HCT116 (cell line): ENCODE measurements at regions not wholly inside any gene's neighbourhood (a gene's known extent, or its start where the extent isn't known, plus 50 kb on each side); places are given as distances from the start of the nearest gene placed in this dataset.

Experiments
- ATAC-seq: fragments of 200-7000 bp; cut with Tn5 transposase; 2 replicates; pipeline ENCODE4 v1.9.1; 2020; ENCODE audit warnings: mild to moderate bottlenecking, moderate library complexity
- BruUV-seq: library from RNA; stranded (reverse); fragments of 400-500 nt; replicated peaks from 2 replicates; lab custom pipeline; 2021; lab: Mats Ljungman, UMichigan
- CTCF ChIA-PET: fragments of 300-600 bp; sonication (Branson Sonifier 250); formaldehyde crosslinking; loops from one replicate; lab custom pipeline; 2021; ENCODE audit warnings: antibody characterized with exemption; lab: Charles Lee
- POLR2A ChIA-PET: fragments of 300-600, 350-600 bp; sonication (Branson Sonifier 250); formaldehyde crosslinking; loops from one replicate; lab custom pipeline; 2021; ENCODE audit warnings: antibody characterized with exemption; lab: Charles Lee
- RAD21 ChIA-PET, 2 experiments: fragments of 300-600 bp; sonication (Branson Sonifier 250); formaldehyde crosslinking; loops; one replicate each; lab custom pipeline; 2023; ENCODE audit warnings: low total read pairs in 2 of 2; ENCODE audit not compliant: uncharacterized antibody in 2 of 2, unreplicated experiment in 2 of 2, low non-redundant PET in 1 of 2; lab: Charles Lee
- DNase-seq: peaks from one replicate; pipeline ENCODE4 v3.0.0-alpha.2; 2010; ENCODE audit warnings: low read depth, low spot score
- H2AFZ ChIP-seq: fragments of 200-600 bp; shearing (Covaris generic), sonication (generic); 2 replicates; pipeline ENCODE4 v1.6.1; 2017; ENCODE audit warnings: low read depth, mixed run types, mixed read lengths, antibody characterized with exemption, low read length; ENCODE audit not compliant: poor library complexity, severe bottlenecking
- H3K27ac ChIP-seq: 2 replicates; pipeline ENCODE4 v1.5.1; 2012; ENCODE audit warnings: low read depth, low read length
- H3K27me3 ChIP-seq: fragments of 200-600 bp; sonication (generic); 2 replicates; pipeline ENCODE4 v1.6.1; 2016; ENCODE audit warnings: mixed run types, low read length, mixed read lengths; ENCODE audit not compliant: insufficient read depth
- H3K36me3 ChIP-seq, 2 experiments: fragments of 200-500 bp in 1 of 2; fragments of 200-600 bp in 1 of 2; sonication (Bioruptor generic) in 1 of 2; sonication (generic) in 1 of 2; 2 replicates each; pipeline versions ENCODE4 v1.5.1 to v1.6.1; 2014 to 2016; ENCODE audit warnings: low read length in 2 of 2, inconsistent platforms in 1 of 2, mixed read lengths in 1 of 2, mixed run types in 1 of 2; ENCODE audit not compliant: insufficient read depth in 2 of 2, control insufficient read depth in 1 of 2
- H3K4me1 ChIP-seq, 2 experiments: fragments of 200-600 bp in 1 of 2; sonication (generic) in 1 of 2; 2 replicates each; pipeline versions ENCODE4 v1.5.1 to v1.6.1; 2012 to 2017; ENCODE audit warnings: low read length in 2 of 2, inconsistent platforms in 1 of 2, mild to moderate bottlenecking in 1 of 2, mixed read lengths in 1 of 2, mixed run types in 1 of 2, moderate library complexity in 1 of 2; ENCODE audit not compliant: insufficient read depth in 2 of 2, control insufficient read depth in 1 of 2
- H3K4me2 ChIP-seq: fragments of 200-600 bp; sonication (generic); 2 replicates; pipeline ENCODE4 v1.6.1; 2017; ENCODE audit warnings: mixed run types, low read length, mixed read lengths
- H3K4me3 ChIP-seq, 2 experiments: fragments of 200-600 bp in 1 of 2; sonication (generic) in 1 of 2; replicated peaks in 1 of 2; 2 replicates each; pipeline ENCODE4 v1.5.1; 2011 to 2016; ENCODE audit warnings: low read length in 2 of 2, control low read depth in 1 of 2, low read depth in 1 of 2, mild to moderate bottlenecking in 1 of 2, mixed read lengths in 1 of 2, mixed run types in 1 of 2
- H3K79me2 ChIP-seq: fragments of 200-600 bp; sonication (generic); 2 replicates; pipeline ENCODE4 v1.6.1; 2017; ENCODE audit warnings: mild to moderate bottlenecking, mixed run types, low read length, moderate library complexity, mixed read lengths; ENCODE audit not compliant: insufficient read depth
- H3K9ac ChIP-seq: fragments of 200-600 bp; sonication (generic); 2 replicates; pipeline ENCODE4 v1.6.1; 2016; ENCODE audit warnings: low read length, mixed read lengths
- H3K9me2 ChIP-seq: fragments of 200-600 bp; sonication (generic), shearing (Covaris generic); 2 replicates; pipeline ENCODE4 v1.6.1; 2017; ENCODE audit warnings: mixed run types, mild to moderate bottlenecking, moderate library complexity; ENCODE audit not compliant: insufficient read depth
- H3K9me3 ChIP-seq, 2 experiments: fragments of 200-500 bp in 1 of 2; fragments of 200-600 bp in 1 of 2; sonication (Bioruptor generic) in 1 of 2; sonication (generic) in 1 of 2; 2 replicates each; pipeline ENCODE4 v1.6.1; 2014 to 2017; ENCODE audit warnings: low read length in 2 of 2, mixed read lengths in 2 of 2, inconsistent platforms in 1 of 2, low read depth in 1 of 2, mild to moderate bottlenecking in 1 of 2, mixed run types in 1 of 2, moderate library complexity in 1 of 2; ENCODE audit not compliant: control insufficient read depth in 1 of 2, insufficient read depth in 1 of 2
- H4K20me1 ChIP-seq: fragments of 200-600 bp; sonication (generic), shearing (Covaris generic); 2 replicates; pipeline ENCODE4 v1.6.1; 2017; ENCODE audit warnings: mixed run types, mild to moderate bottlenecking, moderate library complexity; ENCODE audit not compliant: insufficient read depth
- CBX3 ChIP-seq: IDR thresholded peaks from 2 replicates; pipeline ENCODE4 v1.6.1; 2012; ENCODE audit warnings: low read depth
- EZH2phosphoT487 ChIP-seq: fragments of 200-600 bp; IDR thresholded peaks from 2 replicates; pipeline ENCODE4 v1.6.1; 2018; ENCODE audit warnings: antibody characterized with exemption, borderline replicate concordance
- FOSL1 ChIP-seq: IDR thresholded peaks from 2 replicates; pipeline ENCODE4 v1.6.1; 2012; ENCODE audit warnings: low read depth
- MAX ChIP-seq: IDR thresholded peaks from 2 replicates; pipeline ENCODE4 v1.6.1; 2012
- POLR2AphosphoS5 ChIP-seq: IDR thresholded peaks from 2 replicates; pipeline ENCODE4 v1.6.1; 2011; ENCODE audit warnings: mild to moderate bottlenecking, low read depth, low read length, moderate library complexity
- REST ChIP-seq: IDR thresholded peaks from 2 replicates; pipeline ENCODE4 v1.6.1; 2012; ENCODE audit warnings: low read depth
- SIN3A ChIP-seq: IDR thresholded peaks from 2 replicates; pipeline ENCODE4 v1.6.1; 2012; ENCODE audit warnings: low read depth
- SP1 ChIP-seq: IDR thresholded peaks from 2 replicates; pipeline ENCODE4 v1.6.1; 2012; ENCODE audit warnings: low read depth
- SRF ChIP-seq: IDR thresholded peaks from 2 replicates; pipeline ENCODE4 v1.6.1; 2012; ENCODE audit warnings: low read depth
- TCF7L2 ChIP-seq: IDR thresholded peaks from 2 replicates; pipeline ENCODE4 v1.7.0; 2011; ENCODE audit warnings: borderline replicate concordance, inconsistent platforms; ENCODE audit not compliant: insufficient read depth, insufficient read length; ENCODE audit errors: extremely low read depth
- ZBTB33 ChIP-seq: IDR thresholded peaks from 2 replicates; pipeline ENCODE4 v1.6.1; 2011; ENCODE audit warnings: mild to moderate bottlenecking, low read length, moderate library complexity; ENCODE audit not compliant: insufficient replicate concordance; ENCODE audit errors: extremely low read depth
- ZNF274 ChIP-seq: fragments of 200-500 bp; sonication (Bioruptor generic); IDR thresholded peaks from 2 replicates; pipeline ENCODE4 v1.6.1; 2014; ENCODE audit warnings: mild to moderate bottlenecking, low read depth, low read length, inconsistent platforms
- intact Hi-C: fragments of 100-400 bp; cut with micrococcal nuclease; formaldehyde crosslinking; loops from 2 replicates; pipeline ENCODE4 v1.10.0; 2022

GRCh38 chr13:81319351-81319750 lies 978.4 kb upstream of the SPRY2 start:
- Histone ChIP-seq H3K36me3 (no peaks in the 10 kb centered on the region), H3K9me2 (no peaks in the 10 kb centered on the region), H3K4me3 (no peak overlapping the region), H3K27ac (no peak overlapping the region), H3K27me3 (no peaks in the 10 kb centered on the region), H2AFZ (no peak overlapping the region), H4K20me1 (no peaks in the 10 kb centered on the region), H3K4me1 (no peaks in the 10 kb centered on the region), H3K9me3 (no peaks in the 10 kb centered on the region; a peak in 2 of 4 replicates), H3K79me2 (no peaks in the 10 kb centered on the region), H3K4me2 (no peak overlapping the region), H3K9ac (no peak overlapping the region)
- ChIA-PET POLR2A (no interaction called here), RAD21 (no interaction called here), CTCF (no interaction called here)
- ATAC-seq, result no peak
- intact Hi-C loops, result no loop called here
- no TSS peak for BruUV-seq
- no peak for TF ChIP-seq SIN3A
- no peak for TF ChIP-seq TCF7L2
- DNase-seq, result no peak

- CTCF ChIA-PET, result no interaction called here
- RAD21 ChIA-PET, result no interaction called here
Observed at GRCh38 chr13:81318231-81319019, 977.5 kb upstream of the SPRY2 start.

More at GRCh38 chr13:81318231-81319019, 977.5 kb upstream of the SPRY2 start:
- Histone ChIP-seq H3K4me3 (no peak overlapping the region), H2AFZ (no peak overlapping the region), H3K27me3 (no peaks in the 10 kb centered on the region), H3K36me3 (no peaks in the 10 kb centered on the region), H3K9me3 (no peaks in the 10 kb centered on the region; a peak in 2 of 4 replicates), H3K9ac (no peak overlapping the region), H3K27ac (no peak overlapping the region), H3K9me2 (no peaks in the 10 kb centered on the region), H3K79me2 (no peaks in the 10 kb centered on the region), H3K4me1 (no peaks in the 10 kb centered on the region)
- no TSS peak for BruUV-seq
- ATAC-seq, result no peak
- POLR2A ChIA-PET, result no interaction called here
- intact Hi-C loops, result no loop called here
- TF ChIP-seq EZH2phosphoT487, result no peak
- no peak for TF ChIP-seq REST
- no peak for TF ChIP-seq SRF
- TF ChIP-seq POLR2AphosphoS5, result no peak
- no peak for TF ChIP-seq CBX3
- TF ChIP-seq ZBTB33, result no peak
- TF ChIP-seq SP1, result no peak
- no peak for TF ChIP-seq SIN3A
- no peak for TF ChIP-seq MAX
- TF ChIP-seq ZNF274, result no peak
- TF ChIP-seq FOSL1, result no peak
- TF ChIP-seq, all 23 proteins: peak for 0
- H4K20me1 ChIP-seq, result no peaks in the 10 kb centered on the region
- no peak overlapping the region for H3K4me2 ChIP-seq
- DNase-seq, result no peak
